IPS-11a (cell line): ENCODE measurements at regions not wholly inside any gene's neighbourhood (a gene's known extent, or its start where the extent isn't known, plus 50 kb on each side); places are given as distances from the start of the nearest gene placed in this dataset.
"Not testable (repeated sequence)": the region's sequence is repeated elsewhere in the genome, so short reads cannot be mapped to it uniquely, and the experiment has no call there.

Experiments used
- H3K4me3 ChIP-seq: one replicate; pipeline ENCODE4 v1.5.1; 2013; ENCODE audit warnings: low read depth, low read length, control low read depth

GRCh38 chr9:31736581-31737179, 647.8 kb upstream of the ACO1 start:
- H3K4me3 ChIP-seq, result no peak overlapping the region

- H3K4me3 ChIP-seq, result no peak overlapping the region
Measured at GRCh38 chr9:31740705-31741104, 643.7 kb upstream of the ACO1 start.

- no peak overlapping the region for H3K4me3 ChIP-seq
Measured at GRCh38 chr9:31744589-31744988, 639.9 kb upstream of the ACO1 start.

- no peak overlapping the region for H3K4me3 ChIP-seq
Measured at GRCh38 chr9:31745468-31745867, 639.0 kb upstream of the ACO1 start.

DNA sequence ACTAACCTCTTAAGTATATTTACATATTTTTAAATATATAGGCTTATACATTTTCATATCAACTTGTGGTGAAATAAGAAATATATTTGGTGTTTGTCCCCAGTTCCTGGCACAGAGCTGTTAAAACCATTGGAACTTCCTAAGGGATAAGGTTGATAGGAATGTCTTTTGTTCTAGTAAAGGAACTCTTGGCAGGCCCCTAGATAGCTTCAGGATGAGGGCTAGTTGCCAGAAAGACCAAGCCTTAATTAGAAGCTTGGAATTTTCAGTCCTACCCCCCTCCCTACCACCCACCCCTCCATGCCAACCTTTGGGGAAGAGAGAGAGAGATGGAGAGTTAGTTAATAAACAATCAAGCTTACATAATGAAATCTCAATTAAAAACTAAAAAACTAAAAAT, 638.6 kb upstream of the ACO1 start:
- H3K4me3 ChIP-seq, result no peak overlapping the region

DNA sequence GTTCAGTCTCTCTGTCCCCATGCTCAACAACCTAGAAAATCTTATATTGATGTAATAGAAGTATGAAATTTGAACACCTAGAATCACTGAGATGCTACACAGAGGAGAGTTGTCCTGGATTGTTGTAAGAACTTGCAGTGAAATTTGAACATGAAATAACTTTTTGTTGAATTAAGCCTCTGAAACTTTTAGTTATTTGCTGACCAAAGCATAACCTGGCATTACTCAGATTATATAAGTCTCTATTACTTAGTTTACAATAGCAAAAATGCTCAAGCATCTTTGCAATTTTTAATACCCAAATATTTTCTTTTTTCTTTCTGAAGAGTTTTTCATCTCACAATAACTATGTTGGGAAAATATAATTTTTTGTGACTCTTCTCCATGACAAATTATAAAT, 630.7 kb upstream of the ACO1 start:
- no peak overlapping the region for H3K4me3 ChIP-seq

DNA sequence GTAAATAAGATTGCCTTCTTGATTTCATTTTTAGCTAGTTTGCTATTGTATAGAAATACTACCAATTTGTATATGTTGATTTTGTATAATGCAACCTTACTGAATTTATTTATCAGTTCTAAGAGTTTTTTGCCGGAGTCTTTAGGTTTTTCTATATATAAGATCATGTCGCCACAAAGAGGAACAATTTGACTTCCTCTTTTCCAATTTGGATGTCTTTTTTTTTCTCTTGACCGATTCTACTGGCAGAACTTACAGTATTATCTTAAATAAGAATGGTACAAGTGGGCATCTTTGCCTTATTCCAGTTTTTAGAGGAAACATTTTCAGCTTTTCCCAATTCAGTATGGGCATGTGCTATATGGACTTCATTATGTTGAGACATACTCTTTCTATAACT, 624.7 kb upstream of the ACO1 start:
- H3K4me3 ChIP-seq, result no peak overlapping the region

- not testable (repeated sequence) for H3K4me3 ChIP-seq
Measured at GRCh38 chr9:31774021-31774420, 610.4 kb upstream of the ACO1 start.

DNA sequence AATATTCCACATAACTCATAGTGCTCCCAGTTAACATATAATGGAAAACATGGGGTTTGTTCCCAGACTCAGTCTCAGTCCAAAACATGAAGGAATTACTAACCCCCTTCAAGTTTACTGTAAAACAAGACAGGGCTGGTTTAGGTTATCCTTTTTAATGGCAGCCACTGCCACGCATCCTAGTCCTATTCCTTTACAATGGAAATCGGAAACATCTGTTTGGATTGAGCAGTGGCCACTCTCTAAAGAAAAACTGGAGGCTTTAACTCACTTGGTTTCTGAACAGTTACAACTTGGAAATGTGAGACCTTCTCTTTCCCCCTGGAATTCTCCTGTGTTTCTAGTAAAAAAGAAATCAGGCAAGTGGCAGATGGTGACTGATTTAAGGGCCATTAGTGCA, 609.9 kb upstream of the ACO1 start:
- no peak overlapping the region for H3K4me3 ChIP-seq

GRCh38 chr9:31776471-31776870, 608.0 kb upstream of the ACO1 start:
- no peak overlapping the region for H3K4me3 ChIP-seq

DNA sequence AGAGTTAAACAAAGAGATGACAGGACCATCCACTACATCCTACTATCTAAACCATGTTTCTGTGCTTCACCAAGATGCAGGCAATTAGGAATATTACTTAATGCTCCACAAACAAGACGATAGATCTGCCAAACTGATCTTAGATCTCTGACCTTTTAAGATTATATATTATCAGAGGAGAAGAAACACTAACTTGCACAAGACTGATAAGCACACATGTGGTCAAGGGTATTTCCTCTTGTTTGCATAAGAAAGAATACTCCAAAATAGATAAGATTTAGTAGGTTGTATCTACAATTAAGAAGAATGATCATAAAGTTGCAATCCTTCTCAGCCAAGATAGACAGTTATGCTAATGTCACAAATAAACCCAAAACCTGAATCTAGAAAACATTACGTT, 601.0 kb upstream of the ACO1 start:
- H3K4me3 ChIP-seq, result no peak overlapping the region

DNA sequence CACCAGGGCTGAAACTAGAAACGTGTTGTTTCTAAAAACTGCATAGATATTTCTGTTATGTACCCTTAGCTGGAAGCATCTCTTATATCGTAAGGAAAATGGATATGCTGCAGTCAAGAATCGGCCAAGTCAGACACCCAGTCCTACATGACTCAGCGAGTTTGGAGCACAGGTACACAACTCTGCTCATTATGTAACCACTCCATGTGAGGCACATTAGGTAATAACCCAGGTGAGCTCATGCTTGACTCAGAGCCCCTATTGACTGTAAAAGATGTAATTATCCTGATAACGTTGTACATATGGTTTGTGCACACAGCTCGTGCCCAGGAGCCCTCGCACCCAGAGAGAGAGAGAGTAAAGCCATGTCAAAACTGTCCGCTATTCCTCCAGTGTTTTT, 593.7 kb upstream of the ACO1 start:
- no peak overlapping the region for H3K4me3 ChIP-seq

DNA sequence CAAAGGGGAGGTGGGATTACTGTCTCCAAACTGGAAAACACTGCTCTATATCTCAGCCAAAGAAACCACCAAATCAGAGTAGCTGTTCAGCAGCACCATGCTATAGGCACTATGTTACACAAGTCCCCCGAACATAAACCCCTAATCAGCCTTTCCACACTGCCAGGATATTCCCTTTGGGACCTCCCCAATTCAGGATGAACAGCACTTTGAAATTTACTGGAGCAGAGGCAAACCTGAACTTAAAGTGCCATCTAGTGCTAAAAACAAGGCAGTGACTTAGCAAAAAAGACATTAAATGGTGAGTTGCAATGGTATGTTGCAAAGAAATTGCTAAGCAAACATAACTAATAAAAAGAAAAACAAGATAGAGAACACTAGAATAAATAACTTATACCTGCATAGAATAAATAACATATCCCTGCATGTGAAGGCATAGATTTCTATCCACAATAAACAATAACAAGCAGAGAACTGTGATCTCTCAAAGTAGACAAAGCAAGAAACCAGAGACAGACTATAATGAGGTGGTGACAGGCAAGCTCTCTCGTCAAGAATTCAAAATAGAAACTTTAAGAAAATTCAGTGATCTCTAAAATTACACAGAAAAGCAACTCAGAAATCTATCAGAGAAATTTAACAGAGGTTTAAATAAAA, 584.4 kb upstream of the ACO1 start:
- no peak overlapping the region for H3K4me3 ChIP-seq

DNA sequence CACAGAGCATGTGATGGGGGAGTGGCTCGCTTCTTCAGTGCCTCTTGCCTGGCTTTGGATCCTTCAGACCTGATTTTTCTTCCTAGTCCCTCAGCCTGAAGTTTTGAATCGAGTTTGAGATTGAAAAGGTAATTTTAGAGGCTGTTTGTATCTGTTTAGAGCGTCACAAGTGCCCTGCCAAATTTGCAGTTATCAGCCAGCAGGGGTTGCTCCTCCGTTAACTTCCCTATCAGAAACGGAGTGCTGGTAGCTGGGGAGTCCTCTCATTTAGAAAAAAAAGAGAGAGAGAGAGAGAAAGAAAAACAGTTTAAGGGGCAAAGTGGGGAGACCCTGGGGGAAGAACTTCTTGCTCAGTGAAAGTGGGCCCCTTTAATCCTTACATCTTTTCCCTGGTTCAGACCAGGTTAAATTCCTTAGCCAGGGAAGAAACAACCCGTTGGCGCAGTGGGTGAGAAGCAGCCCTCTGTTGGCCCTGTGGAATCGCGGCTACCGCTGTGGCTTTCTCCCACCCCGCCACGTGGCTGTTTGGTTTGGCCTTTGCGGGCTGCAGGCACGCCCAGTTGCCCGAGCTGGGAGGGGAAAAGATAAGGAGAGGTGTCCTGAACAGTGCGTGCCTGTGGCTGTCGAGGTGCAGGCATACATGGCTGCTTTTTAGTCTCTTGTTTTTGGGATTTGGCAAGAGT, 576.7 kb upstream of the ACO1 start:
- no peak overlapping the region for H3K4me3 ChIP-seq

DNA sequence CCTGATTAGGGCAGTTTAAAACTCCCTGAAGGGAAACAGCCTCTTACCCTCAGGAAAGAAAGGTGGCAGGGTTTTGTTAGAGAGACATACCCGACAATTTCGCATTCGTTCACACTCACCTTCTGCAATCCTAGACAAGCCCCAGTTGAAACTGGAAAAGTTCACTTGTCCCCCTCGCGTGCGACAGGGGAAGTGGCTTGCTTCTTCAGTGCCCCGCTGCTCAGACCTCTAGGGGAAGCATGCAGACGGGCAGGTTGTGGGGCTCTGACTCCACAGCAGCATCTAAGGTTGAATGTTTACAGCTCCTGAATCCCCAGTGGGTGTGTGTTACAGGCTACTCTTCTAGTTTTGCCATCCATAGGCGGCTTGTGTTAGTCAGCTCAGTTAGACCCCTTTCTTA, 575.7 kb upstream of the ACO1 start:
- no peak overlapping the region for H3K4me3 ChIP-seq

GRCh38 chr9:31820426-31820825, 564.0 kb upstream of the ACO1 start:
- H3K4me3 ChIP-seq, result no peak overlapping the region

DNA sequence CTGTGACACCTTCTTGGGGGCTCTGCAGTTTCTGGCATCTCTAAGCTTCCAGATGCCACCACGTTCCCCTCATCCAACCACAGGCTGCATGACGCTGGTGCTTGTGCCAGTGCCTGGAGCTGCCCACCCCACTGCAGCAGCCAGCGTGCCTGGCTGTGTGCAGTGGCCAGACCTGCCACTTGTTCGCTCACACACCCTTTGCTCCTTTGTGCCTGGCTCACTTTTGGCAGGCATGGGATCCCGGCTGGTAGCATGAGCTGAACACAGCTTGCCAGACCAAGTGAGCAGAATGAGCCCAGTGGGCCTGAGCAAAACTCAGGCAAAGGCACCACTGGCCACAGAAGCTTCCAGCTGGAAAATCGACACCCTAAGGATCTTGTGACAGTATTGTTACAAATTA, 562.9 kb upstream of the ACO1 start:
- no peak overlapping the region for H3K4me3 ChIP-seq

DNA sequence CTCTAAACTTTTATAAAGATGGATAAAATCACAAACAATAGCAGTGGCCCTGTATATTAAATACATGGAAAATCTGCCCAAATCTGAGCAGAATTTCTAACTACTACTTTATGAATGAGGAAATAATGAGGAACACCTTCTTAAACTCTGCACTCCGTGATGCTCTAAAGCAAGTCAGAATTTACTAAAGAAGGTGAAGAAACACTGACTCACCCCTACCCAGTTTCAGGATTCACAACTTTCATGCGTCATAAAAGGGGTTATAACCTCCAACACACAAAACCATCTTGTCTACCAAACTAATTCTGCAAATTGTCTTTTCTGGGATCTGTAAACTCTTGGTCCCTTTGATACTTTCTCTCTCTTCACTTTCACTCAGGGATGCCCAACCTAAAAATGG, 561.1 kb upstream of the ACO1 start:
- H3K4me3 ChIP-seq, result no peak overlapping the region

GRCh38 chr9:31824860-31825259, 559.6 kb upstream of the ACO1 start:
- no peak overlapping the region for H3K4me3 ChIP-seq

GRCh38 chr9:31837211-31837610, 547.2 kb upstream of the ACO1 start:
- H3K4me3 ChIP-seq, result no peak overlapping the region

- no peak overlapping the region for H3K4me3 ChIP-seq
Measured at GRCh38 chr9:31839273-31839672, 545.2 kb upstream of the ACO1 start.

DNA sequence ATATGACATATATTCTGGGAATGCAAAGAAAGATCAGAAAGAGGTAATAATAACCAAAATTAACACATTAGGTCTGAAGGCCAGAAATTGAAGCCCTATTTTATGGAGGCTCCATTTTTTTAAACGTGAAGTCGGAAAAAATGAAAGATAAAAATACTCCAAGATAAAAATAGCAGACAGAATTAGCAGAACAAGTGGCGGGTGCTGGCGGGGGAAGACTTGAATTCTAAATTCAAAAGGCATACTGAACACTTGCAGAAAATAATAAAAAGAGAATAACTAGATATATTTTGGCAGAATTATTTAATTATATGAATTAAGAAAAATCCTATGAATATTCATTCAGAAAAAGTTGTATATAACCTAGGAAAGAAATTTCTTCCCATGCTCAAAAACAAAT, 543.7 kb upstream of the ACO1 start:
- no peak overlapping the region for H3K4me3 ChIP-seq

DNA sequence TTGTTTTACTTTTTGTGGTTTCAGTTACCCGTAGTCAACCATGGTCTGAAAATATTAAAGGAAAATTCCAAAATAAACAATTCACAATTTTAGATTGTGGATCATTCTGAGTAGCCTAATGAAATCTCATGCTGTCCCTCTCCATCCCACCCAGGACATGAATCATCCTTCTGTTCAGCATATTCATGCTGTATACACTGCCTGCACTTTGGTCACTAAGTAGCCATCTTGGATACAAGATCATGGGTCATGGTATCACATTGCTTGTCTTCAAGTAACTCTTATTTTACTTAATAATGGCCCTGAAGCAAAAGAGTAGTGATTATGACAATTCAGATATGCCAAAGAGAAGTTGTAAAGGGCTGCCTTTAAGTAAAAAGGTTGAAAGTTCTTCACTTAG, 536.5 kb upstream of the ACO1 start:
- no peak overlapping the region for H3K4me3 ChIP-seq
